HCT116 (cell line): ENCODE measurements at regions not wholly inside any gene's neighbourhood (a gene's known extent, or its start where the extent isn't known, plus 50 kb on each side); places are given as distances from the start of the nearest gene placed in this dataset.
"Not testable (repeated sequence)": the region's sequence is repeated elsewhere in the genome, so short reads cannot be mapped to it uniquely, and the experiment has no call there.

ENCODE experiments used
- ATF3 ChIP-seq: IDR thresholded peaks from 2 replicates; pipeline ENCODE4 v1.6.1; 2012
- CTCF ChIP-seq, 3 experiments: fragments of 200-600 bp in 1 of 3; sonication (generic) in 1 of 3; IDR thresholded peaks in 2 of 3; conservative IDR thresholded peaks in 1 of 3; 2 replicates each; pipeline ENCODE4 v1.5.1; 2012 to 2017; ENCODE audit warnings: low read depth in 2 of 3, low read length in 2 of 3, antibody characterized with exemption in 1 of 3, borderline replicate concordance in 1 of 3, control low read depth in 1 of 3, mild to moderate bottlenecking in 1 of 3, mixed read lengths in 1 of 3, mixed run types in 1 of 3, moderate library complexity in 1 of 3; ENCODE audit not compliant: insufficient read depth in 1 of 3
- EZH2 ChIP-seq: fragments of 200-600 bp; sonication (generic); IDR thresholded peaks from 2 replicates; pipeline ENCODE4 v1.6.1; 2017; ENCODE audit warnings: antibody characterized with exemption, mixed run types
- FOSL1 ChIP-seq: IDR thresholded peaks from 2 replicates; pipeline ENCODE4 v1.6.1; 2012; ENCODE audit warnings: low read depth
- JUND ChIP-seq: IDR thresholded peaks from 2 replicates; pipeline ENCODE4 v1.6.1; 2012
- POLR2A ChIP-seq: IDR thresholded peaks from 2 replicates; pipeline ENCODE4 v1.7.0; 2011; ENCODE audit warnings: borderline replicate concordance; ENCODE audit not compliant: insufficient read depth, insufficient read length; ENCODE audit errors: extremely low read depth
- POLR2AphosphoS5 ChIP-seq: IDR thresholded peaks from 2 replicates; pipeline ENCODE4 v1.6.1; 2011; ENCODE audit warnings: mild to moderate bottlenecking, low read depth, low read length, moderate library complexity
- RAD21 ChIP-seq: IDR thresholded peaks from 2 replicates; pipeline ENCODE4 v1.6.1; 2012; ENCODE audit warnings: low read depth, mild to moderate bottlenecking
- REST ChIP-seq: IDR thresholded peaks from 2 replicates; pipeline ENCODE4 v1.6.1; 2012; ENCODE audit warnings: low read depth
- SP1 ChIP-seq: IDR thresholded peaks from 2 replicates; pipeline ENCODE4 v1.6.1; 2012; ENCODE audit warnings: low read depth
- SRF ChIP-seq: IDR thresholded peaks from 2 replicates; pipeline ENCODE4 v1.6.1; 2012; ENCODE audit warnings: low read depth
- YY1 ChIP-seq: IDR thresholded peaks from 2 replicates; pipeline ENCODE4 v1.6.1; 2011; ENCODE audit warnings: low read length, low read depth, moderate library complexity, mild to moderate bottlenecking; ENCODE audit not compliant: insufficient replicate concordance; ENCODE audit errors: extremely low read depth
- ZBTB33 ChIP-seq: IDR thresholded peaks from 2 replicates; pipeline ENCODE4 v1.6.1; 2011; ENCODE audit warnings: mild to moderate bottlenecking, low read length, moderate library complexity; ENCODE audit not compliant: insufficient replicate concordance; ENCODE audit errors: extremely low read depth
- ZFX ChIP-seq: fragments of 450-650 bp; IDR thresholded peaks from 2 replicates; pipeline ENCODE4 v1.6.1; 2017

DNA sequence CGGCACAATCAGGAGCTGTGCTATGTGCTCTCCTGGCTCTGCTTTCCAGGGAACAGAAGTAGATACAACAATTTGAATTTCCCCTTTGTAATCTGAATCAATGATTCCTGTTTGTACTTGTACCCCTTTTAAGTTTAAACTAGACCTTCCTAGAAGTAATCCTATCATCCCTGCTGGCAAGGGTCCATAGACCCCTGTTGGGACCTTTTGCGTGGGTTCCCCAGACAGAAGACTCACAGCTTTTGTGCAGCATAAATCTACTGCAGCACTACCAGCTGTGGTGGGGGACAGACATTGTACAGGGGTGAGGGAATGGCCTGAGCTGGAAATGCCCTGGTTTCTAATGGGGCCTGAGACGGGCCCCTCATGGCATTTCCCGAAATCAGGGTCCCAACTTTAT, 604.1 kb upstream of the GRID2 start:
- not testable (repeated sequence) for TF ChIP-seq ZFX; JUND; SP1; POLR2AphosphoS5; POLR2A; CTCF (IDR thresholded peaks at IDR 0.05 in 2 of 3, conservative IDR thresholded peaks at IDR 0.05 in 1 of 3; ENCODE audit: borderline replicate concordance in 1 of 3, insufficient read depth in 1 of 3, low read depth in 2 of 3, low read length in 2 of 3); RAD21; ZBTB33; SRF; YY1; ATF3; FOSL1; EZH2; REST
